ENCODE measurements at regions not wholly inside any gene's neighbourhood (a gene's known extent, or its start where the extent isn't known, plus 50 kb on each side); places are given as distances from the start of the nearest gene placed in this dataset.

DNA sequence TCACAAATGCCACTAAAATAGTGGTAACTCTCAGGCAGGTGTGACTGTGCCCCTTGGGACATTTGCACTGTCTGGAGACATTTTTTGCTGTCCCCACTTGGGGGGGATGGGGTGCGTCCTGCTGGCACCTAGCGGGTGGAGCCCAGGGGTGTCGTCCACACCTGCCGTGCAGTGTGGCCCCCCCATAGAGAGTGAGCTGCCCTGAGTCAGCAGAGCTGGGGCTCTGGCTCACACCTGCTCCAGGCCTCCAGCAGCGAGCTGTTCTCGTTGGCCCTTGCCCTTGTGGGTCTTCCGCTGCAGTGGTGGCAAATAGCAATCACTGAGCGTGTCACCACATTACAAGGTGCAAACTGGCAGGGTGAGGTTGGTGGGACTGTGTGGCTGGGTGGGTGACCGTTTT, 64.6 kb downstream of the CLDN34 start:
- Histone ChIP-seq H3K9ac (ENCODE audit: low read depth, low read length) (no peak overlapping the region), H3K9me3 (ENCODE audit: insufficient read depth, low read length, severe bottlenecking) (no peaks in the 10 kb centered on the region), H4K20me1 (ENCODE audit: insufficient read depth, low read length) (no peaks in the 10 kb centered on the region; the same call in 1 of the 2 replicates), H3K79me2 (ENCODE audit: insufficient read depth, low read length) (no peaks in the 10 kb centered on the region), H2AFZ (ENCODE audit: low read depth, low read length) (no peak overlapping the region), H3K27me3 (ENCODE audit: insufficient read depth, low read length, poor library complexity) (no peaks in the 10 kb centered on the region), H3K4me1 (ENCODE audit: insufficient read depth, low read length) (no peaks in the 10 kb centered on the region), H3K4me3 (ENCODE audit: low read depth in 1 of 2, low read length in 2 of 2) (no peak overlapping the region), H3K36me3 (ENCODE audit: insufficient read depth, low read length) (no peaks in the 10 kb centered on the region), H3K4me2 (ENCODE audit: insufficient read depth, low read length) (no peak overlapping the region), H3K27ac (ENCODE audit: low read length) (no peak overlapping the region)
- ATAC-seq (ENCODE audit: insufficient read depth, low read depth) (no peak), DNase-seq (no peak)
- no peak for TF ChIP-seq EZH2 (IDR thresholded peaks at IDR 0.05; ENCODE audit: borderline replicate concordance, low read depth, low read length, severe bottlenecking)
- TF ChIP-seq, protein P1, sequence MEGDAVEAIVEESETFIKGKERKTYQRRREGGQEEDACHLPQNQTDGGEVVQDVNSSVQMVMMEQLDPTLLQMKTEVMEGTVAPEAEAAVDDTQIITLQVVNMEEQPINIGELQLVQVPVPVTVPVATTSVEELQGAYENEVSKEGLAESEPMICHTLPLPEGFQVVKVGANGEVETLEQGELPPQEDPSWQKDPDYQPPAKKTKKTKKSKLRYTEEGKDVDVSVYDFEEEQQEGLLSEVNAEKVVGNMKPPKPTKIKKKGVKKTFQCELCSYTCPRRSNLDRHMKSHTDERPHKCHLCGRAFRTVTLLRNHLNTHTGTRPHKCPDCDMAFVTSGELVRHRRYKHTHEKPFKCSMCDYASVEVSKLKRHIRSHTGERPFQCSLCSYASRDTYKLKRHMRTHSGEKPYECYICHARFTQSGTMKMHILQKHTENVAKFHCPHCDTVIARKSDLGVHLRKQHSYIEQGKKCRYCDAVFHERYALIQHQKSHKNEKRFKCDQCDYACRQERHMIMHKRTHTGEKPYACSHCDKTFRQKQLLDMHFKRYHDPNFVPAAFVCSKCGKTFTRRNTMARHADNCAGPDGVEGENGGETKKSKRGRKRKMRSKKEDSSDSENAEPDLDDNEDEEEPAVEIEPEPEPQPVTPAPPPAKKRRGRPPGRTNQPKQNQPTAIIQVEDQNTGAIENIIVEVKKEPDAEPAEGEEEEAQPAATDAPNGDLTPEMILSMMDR (IDR thresholded peaks at IDR 0.05; ENCODE audit: borderline replicate concordance, extremely low read depth, low read length, poor library complexity, severe bottlenecking), result no peak

- Histone ChIP-seq H3K4me2 (ENCODE audit: insufficient read depth, low read length) (no peak overlapping the region), H3K9ac (ENCODE audit: low read depth, low read length) (no peak overlapping the region)
- no peak for DNase-seq
Observed at GRCh38 chrX:10032147-10032546, 65.0 kb downstream of the CLDN34 start.

DNA sequence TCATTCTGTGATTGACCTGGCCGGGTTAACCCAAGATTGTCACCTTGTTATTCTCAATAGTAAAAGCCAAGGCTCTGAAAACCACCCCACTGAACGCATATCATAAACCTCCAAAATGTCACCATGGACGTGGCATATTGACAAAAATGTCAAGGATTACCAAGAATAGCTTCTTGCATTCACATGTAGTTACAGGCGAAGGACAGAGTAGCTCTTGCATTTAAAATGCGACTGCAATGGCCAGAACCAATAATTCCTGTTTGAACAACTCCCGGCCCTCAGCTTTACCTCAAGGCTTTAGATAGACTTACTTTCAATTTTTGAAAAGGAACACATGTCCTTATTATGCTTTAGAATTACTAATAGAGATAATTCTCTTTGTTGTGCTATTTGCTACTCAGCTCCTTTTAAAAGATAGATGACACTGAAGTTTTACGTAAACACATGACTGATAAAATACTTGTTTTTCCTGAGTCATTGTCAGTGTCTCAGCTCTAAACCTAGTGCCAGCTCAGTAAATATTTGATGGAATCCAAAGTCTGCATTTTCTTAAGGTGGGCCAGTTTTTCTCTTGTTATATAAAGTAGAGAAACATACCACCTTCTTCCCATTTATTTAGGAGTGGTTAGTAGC, 66.3 kb downstream of the CLDN34 start:
- Histone ChIP-seq H3K9me3 (ENCODE audit: insufficient read depth, low read length, severe bottlenecking) (no peaks in the 10 kb centered on the region), H3K79me2 (ENCODE audit: insufficient read depth, low read length) (no peaks in the 10 kb centered on the region), H3K27me3 (ENCODE audit: insufficient read depth, low read length, poor library complexity) (no peaks in the 10 kb centered on the region), H3K36me3 (ENCODE audit: insufficient read depth, low read length) (no peaks in the 10 kb centered on the region), H3K4me1 (ENCODE audit: insufficient read depth, low read length) (no peaks in the 10 kb centered on the region), H3K9ac (ENCODE audit: low read depth, low read length) (no peak overlapping the region), H2AFZ (ENCODE audit: low read depth, low read length) (no peak overlapping the region), H3K4me2 (ENCODE audit: insufficient read depth, low read length) (no peak overlapping the region), H3K27ac (ENCODE audit: low read length) (no peak overlapping the region), H4K20me1 (ENCODE audit: insufficient read depth, low read length) (no peaks in the 10 kb centered on the region; the same call in 1 of the 2 replicates), H3K4me3 (ENCODE audit: low read depth in 1 of 2, low read length in 2 of 2) (no peak overlapping the region)
- ATAC-seq (ENCODE audit: insufficient read depth, low read depth) (no peak), DNase-seq (no peak)
- no peak for TF ChIP-seq EZH2 (IDR thresholded peaks at IDR 0.05; ENCODE audit: borderline replicate concordance, low read depth, low read length, severe bottlenecking)
- TF ChIP-seq, protein P1 (IDR thresholded peaks at IDR 0.05; ENCODE audit: borderline replicate concordance, extremely low read depth, low read length, poor library complexity, severe bottlenecking), result no peak

More at GRCh38 chrX:10032147-10032546, 65.0 kb downstream of the CLDN34 start:
- H3K36me3 ChIP-seq (ENCODE audit: insufficient read depth, low read length), result no peaks in the 10 kb centered on the region
- no peaks in the 10 kb centered on the region; the same call in 1 of the 2 replicates for H4K20me1 ChIP-seq (ENCODE audit: insufficient read depth, low read length)
- no peak for ATAC-seq (ENCODE audit: insufficient read depth, low read depth)
- no peak overlapping the region for H3K27ac ChIP-seq (ENCODE audit: low read length)
- TF ChIP-seq EZH2 (IDR thresholded peaks at IDR 0.05; ENCODE audit: borderline replicate concordance, low read depth, low read length, severe bottlenecking), result no peak
- TF ChIP-seq, protein P1 (IDR thresholded peaks at IDR 0.05; ENCODE audit: borderline replicate concordance, extremely low read depth, low read length, poor library complexity, severe bottlenecking), result no peak
- no peaks in the 10 kb centered on the region for H3K79me2 ChIP-seq (ENCODE audit: insufficient read depth, low read length)
- no peak overlapping the region for H3K4me3 ChIP-seq (ENCODE audit: low read depth in 1 of 2, low read length in 2 of 2)
- no peaks in the 10 kb centered on the region for H3K4me1 ChIP-seq (ENCODE audit: insufficient read depth, low read length)
- H2AFZ ChIP-seq (ENCODE audit: low read depth, low read length), result no peak overlapping the region
- H3K9me3 ChIP-seq (ENCODE audit: insufficient read depth, low read length, severe bottlenecking), result no peaks in the 10 kb centered on the region
- H3K27me3 ChIP-seq (ENCODE audit: insufficient read depth, low read length, poor library complexity), result no peaks in the 10 kb centered on the region
